ENCODE measurements at regions not wholly inside any gene's neighbourhood (a gene's known extent, or its start where the extent isn't known, plus 50 kb on each side); places are given as distances from the start of the nearest gene placed in this dataset.

DNA sequence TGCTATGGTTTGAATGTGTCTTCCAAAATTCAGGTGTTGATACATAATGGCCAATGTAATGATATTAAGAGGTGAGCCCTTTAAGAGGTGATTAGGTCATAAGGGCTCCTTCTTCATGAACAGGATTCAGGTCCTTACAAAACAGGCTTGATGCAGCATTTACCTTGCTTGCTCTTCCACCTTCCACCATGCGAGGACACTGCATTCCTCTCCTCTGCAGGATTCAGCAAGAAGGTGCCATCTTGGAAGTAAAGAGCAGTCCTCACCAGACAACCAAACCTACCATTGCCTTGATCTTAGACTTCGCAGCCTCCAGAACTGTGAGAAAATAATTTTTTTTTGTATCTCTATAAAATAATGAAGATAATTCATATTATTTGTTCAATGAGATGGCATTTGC lies 314.0 kb upstream of the SMARCA2 start:
- TF ChIP-seq, protein P1, sequence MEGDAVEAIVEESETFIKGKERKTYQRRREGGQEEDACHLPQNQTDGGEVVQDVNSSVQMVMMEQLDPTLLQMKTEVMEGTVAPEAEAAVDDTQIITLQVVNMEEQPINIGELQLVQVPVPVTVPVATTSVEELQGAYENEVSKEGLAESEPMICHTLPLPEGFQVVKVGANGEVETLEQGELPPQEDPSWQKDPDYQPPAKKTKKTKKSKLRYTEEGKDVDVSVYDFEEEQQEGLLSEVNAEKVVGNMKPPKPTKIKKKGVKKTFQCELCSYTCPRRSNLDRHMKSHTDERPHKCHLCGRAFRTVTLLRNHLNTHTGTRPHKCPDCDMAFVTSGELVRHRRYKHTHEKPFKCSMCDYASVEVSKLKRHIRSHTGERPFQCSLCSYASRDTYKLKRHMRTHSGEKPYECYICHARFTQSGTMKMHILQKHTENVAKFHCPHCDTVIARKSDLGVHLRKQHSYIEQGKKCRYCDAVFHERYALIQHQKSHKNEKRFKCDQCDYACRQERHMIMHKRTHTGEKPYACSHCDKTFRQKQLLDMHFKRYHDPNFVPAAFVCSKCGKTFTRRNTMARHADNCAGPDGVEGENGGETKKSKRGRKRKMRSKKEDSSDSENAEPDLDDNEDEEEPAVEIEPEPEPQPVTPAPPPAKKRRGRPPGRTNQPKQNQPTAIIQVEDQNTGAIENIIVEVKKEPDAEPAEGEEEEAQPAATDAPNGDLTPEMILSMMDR (IDR thresholded peaks at IDR 0.05; ENCODE audit: low read depth, low read length, missing control alignments), result no peak
- no peak overlapping the region for H3K4me3 ChIP-seq (ENCODE audit: low read depth, low read length)
- no peak for DNase-seq (ENCODE audit: low read depth)

- DNase-seq (ENCODE audit: low read depth), result no peak
- no peak overlapping the region for H3K4me3 ChIP-seq (ENCODE audit: low read depth, low read length)
- TF ChIP-seq, protein P1 (IDR thresholded peaks at IDR 0.05; ENCODE audit: low read depth, low read length, missing control alignments), result no peak
Measured at GRCh38 chr9:1702701-1703100, 312.4 kb upstream of the SMARCA2 start.

GRCh38 chr9:1707291-1707690 lies 307.9 kb upstream of the SMARCA2 start:
- TF ChIP-seq, protein P1 (IDR thresholded peaks at IDR 0.05; ENCODE audit: low read depth, low read length, missing control alignments), result no peak

DNA sequence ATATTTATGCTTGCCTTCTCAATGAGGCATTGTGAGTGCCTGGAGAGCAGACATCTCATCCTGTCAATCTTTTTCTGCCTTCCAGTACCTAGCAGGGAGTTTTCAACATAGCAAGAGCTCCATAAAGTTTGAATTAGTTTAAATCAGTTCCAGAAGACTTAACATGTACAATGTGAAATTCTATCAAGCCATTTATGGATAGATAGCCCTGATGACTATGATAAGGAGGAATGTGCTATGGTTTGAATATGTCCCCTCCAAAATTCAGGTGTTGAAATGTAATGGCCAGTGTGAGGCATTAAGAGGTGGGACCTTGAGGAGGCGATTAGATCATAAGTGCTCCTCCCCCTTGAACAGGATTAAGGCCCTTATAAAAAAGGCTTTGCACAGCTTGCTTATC lies 306.9 kb upstream of the SMARCA2 start:
- no peak overlapping the region for H3K4me3 ChIP-seq (ENCODE audit: low read depth, low read length)
- no peak for DNase-seq (ENCODE audit: low read depth)
- TF ChIP-seq, protein P1 (IDR thresholded peaks at IDR 0.05; ENCODE audit: low read depth, low read length, missing control alignments), result no peak

More at GRCh38 chr9:1707291-1707690, 307.9 kb upstream of the SMARCA2 start:
- DNase-seq (ENCODE audit: low read depth), result no peak
- no peak overlapping the region for H3K4me3 ChIP-seq (ENCODE audit: low read depth, low read length)

DNA sequence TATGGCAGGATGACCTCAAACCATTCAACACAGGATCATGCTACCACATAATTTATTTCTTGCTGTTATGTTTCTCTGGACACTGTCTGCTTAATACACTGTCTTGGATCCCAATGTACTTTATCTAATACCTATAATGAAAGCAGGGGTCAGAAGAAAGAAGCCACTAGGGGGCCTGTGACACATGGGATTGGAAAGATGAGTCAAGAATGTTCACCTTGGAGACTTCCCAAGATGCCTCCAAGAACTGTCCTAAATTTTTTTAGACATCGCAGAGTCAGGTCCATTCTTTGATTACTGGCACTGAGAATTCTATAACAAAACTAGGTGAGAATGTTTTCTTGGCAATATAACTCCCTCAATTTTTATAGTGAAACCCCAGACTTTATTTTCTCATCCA lies 305.8 kb upstream of the SMARCA2 start:
- H3K4me3 ChIP-seq (ENCODE audit: low read depth, low read length), result no peak overlapping the region
- TF ChIP-seq, protein P1 (IDR thresholded peaks at IDR 0.05; ENCODE audit: low read depth, low read length, missing control alignments), result peak; percentile 56
- DNase-seq (ENCODE audit: low read depth), result no peak

DNA sequence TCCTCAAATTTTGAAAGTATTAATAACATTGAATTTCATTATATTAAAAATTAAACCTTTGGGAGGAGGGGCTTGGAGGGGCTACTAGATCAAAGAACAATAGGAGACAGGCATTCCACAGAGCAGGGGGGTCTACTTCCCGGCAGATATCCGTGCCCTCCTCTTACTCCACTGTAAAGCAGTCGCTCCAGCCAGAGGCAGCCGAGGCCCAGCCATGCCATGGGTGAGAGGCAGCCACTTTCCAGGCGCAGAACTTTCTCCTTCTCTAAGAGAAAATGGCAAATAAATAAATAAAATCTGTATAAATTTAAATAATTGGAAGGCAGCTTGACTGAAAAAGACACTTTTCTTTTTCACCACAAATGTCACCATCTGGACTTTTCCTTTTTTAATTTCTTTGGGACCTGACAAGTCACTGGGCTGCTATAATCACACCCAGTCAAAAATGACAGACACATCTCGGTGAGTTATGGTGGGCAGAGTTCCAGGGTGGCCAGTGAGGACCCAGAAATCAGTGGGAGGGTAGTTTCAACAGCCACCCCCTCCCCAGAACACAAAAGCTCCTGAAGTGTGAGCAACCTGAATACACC lies 302.2 kb upstream of the SMARCA2 start:
- TF ChIP-seq, protein P1 (IDR thresholded peaks at IDR 0.05; ENCODE audit: low read depth, low read length, missing control alignments), result no peak
- no peak for DNase-seq (ENCODE audit: low read depth)
- no peak overlapping the region for H3K4me3 ChIP-seq (ENCODE audit: low read depth, low read length)

GRCh38 chr9:1713841-1714240 lies 301.3 kb upstream of the SMARCA2 start:
- DNase-seq (ENCODE audit: low read depth), result no peak
- TF ChIP-seq, protein P1 (IDR thresholded peaks at IDR 0.05; ENCODE audit: low read depth, low read length, missing control alignments), result no peak
- H3K4me3 ChIP-seq (ENCODE audit: low read depth, low read length), result no peak overlapping the region

Measured in GM12864 (cell line).